HEK293 (cell line): ENCODE measurements at regions not wholly inside any gene's neighbourhood (a gene's known extent, or its start where the extent isn't known, plus 50 kb on each side); places are given as distances from the start of the nearest gene placed in this dataset.

Source experiments
- MEIS1 ChIP-seq: sonication (generic); formaldehyde crosslinking; IDR thresholded peaks from 2 replicates; pipeline ENCODE4 v1.8.1; 2022; ENCODE audit warnings: missing genetic modification reagents, mild to moderate bottlenecking, borderline replicate concordance
- ZEB2 ChIP-seq: fragments of 450-650 bp; formaldehyde crosslinking; IDR thresholded peaks from 2 replicates; pipeline ENCODE4 v1.5.1; 2016; ENCODE audit warnings: missing biosample characterization, missing genetic modification characterization
- ZNF121 ChIP-seq: fragments of 450-650 bp; formaldehyde crosslinking; IDR thresholded peaks from 2 replicates; pipeline ENCODE4 v1.5.1; 2016; ENCODE audit warnings: missing biosample characterization, missing genetic modification characterization
- ZNF266 ChIP-seq: fragments of 450-650 bp; formaldehyde crosslinking; IDR thresholded peaks from 2 replicates; pipeline ENCODE4 v1.5.1; 2016; ENCODE audit warnings: missing biosample characterization, missing genetic modification characterization, low read depth
- ZNF529 ChIP-seq: fragments of 450-650 bp; formaldehyde crosslinking; IDR thresholded peaks from 2 replicates; pipeline ENCODE4 v1.5.1; 2017; ENCODE audit warnings: missing genetic modification characterization, missing biosample characterization; ENCODE audit not compliant: insufficient replicate concordance

DNA sequence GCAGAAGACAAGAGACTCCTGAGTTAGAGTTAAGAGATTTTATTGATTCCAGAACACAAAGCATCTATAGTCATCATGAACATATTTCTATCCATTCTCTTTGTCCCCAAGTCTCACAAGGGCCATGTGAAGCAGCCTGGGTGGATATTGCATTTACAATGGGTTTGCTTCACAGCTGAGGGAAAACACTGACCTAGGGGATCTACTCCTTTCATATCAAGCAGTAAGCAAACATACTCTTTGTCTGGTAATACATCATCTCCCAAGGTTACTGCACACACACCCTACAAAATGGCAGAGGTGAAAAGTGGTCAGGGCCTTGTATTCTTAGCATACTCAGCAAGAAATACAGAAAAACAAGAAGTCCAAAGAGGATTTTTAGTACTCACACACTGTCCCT, 267.7 kb upstream of the BCHE start:
- TF ChIP-seq ZNF121: no peak
- TF ChIP-seq ZNF266: no peak
- TF ChIP-seq ZEB2 (tag by site-specific recombination): no peak
- TF ChIP-seq MEIS1: no peak
- no peak for TF ChIP-seq ZNF529 (tag by site-specific recombination)
